ENCODE measurements at regions not wholly inside any gene's neighbourhood (a gene's known extent, or its start where the extent isn't known, plus 50 kb on each side); places are given as distances from the start of the nearest gene placed in this dataset.

- H3K4me1 Mint-ChIP-seq, result no peaks in the 10 kb centered on the region
- CTCF ChIA-PET, result no interaction called here
- Histone ChIP-seq H3K4me2 (replicated peaks; ENCODE audit: low read depth, low read length, poor library complexity, severe bottlenecking) (no peak overlapping the region), H3K9ac (ENCODE audit: low read length) (no peak overlapping the region), H3K36me3 (replicated peaks in 1 of 2; ENCODE audit: control extremely low read depth in 1 of 2, control insufficient read depth in 1 of 2, extremely low read depth in 1 of 2, insufficient read depth in 2 of 2, low read length in 1 of 2) (no peaks in the 10 kb centered on the region), H3K4me1 (ENCODE audit: control insufficient read depth in 2 of 2, insufficient read depth in 2 of 2, low read length in 2 of 2) (no peaks in the 10 kb centered on the region), H3K27ac (ENCODE audit: low read length in 2 of 2) (no peak overlapping the region), H3K4me3 (ENCODE audit: control extremely low read depth in 1 of 5, extremely low read depth in 1 of 5, insufficient read depth in 1 of 5, low read depth in 2 of 5, low read length in 4 of 5) (no peak overlapping the region), H3K79me2 (ENCODE audit: control insufficient read depth, insufficient read depth, low read length) (no peaks in the 10 kb centered on the region), H3K9me3 (ENCODE audit: control extremely low read depth in 1 of 3, control insufficient read depth in 2 of 3, insufficient read depth in 1 of 3, low read length in 2 of 3) (no peaks in the 10 kb centered on the region), H3K27me3 (replicated peaks in 1 of 4; ENCODE audit: control extremely low read depth in 1 of 4, control insufficient read depth in 3 of 4, insufficient read depth in 4 of 4, low read length in 3 of 4) (no peaks in the 10 kb centered on the region), H2AFZ (ENCODE audit: insufficient read depth, low read depth, low read length, poor library complexity, severe bottlenecking) (no peak overlapping the region), H4K20me1 (ENCODE audit: control insufficient read depth, insufficient read depth, low read length, poor library complexity, severe bottlenecking) (no peaks in the 10 kb centered on the region)
- H3K27me3 Mint-ChIP-seq, result no peaks in the 10 kb centered on the region
- H3K9me3 Mint-ChIP-seq (ENCODE audit: insufficient read depth), result no peaks in the 10 kb centered on the region
- TF ChIP-seq, protein P1, sequence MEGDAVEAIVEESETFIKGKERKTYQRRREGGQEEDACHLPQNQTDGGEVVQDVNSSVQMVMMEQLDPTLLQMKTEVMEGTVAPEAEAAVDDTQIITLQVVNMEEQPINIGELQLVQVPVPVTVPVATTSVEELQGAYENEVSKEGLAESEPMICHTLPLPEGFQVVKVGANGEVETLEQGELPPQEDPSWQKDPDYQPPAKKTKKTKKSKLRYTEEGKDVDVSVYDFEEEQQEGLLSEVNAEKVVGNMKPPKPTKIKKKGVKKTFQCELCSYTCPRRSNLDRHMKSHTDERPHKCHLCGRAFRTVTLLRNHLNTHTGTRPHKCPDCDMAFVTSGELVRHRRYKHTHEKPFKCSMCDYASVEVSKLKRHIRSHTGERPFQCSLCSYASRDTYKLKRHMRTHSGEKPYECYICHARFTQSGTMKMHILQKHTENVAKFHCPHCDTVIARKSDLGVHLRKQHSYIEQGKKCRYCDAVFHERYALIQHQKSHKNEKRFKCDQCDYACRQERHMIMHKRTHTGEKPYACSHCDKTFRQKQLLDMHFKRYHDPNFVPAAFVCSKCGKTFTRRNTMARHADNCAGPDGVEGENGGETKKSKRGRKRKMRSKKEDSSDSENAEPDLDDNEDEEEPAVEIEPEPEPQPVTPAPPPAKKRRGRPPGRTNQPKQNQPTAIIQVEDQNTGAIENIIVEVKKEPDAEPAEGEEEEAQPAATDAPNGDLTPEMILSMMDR (IDR thresholded peaks at IDR 0.05), result no peak
- no peak for TF ChIP-seq EZH2 (IDR thresholded peaks at IDR 0.05; ENCODE audit: borderline replicate concordance, insufficient read depth, low read depth, low read length, poor library complexity, severe bottlenecking)
- POLR2A ChIA-PET, result no interaction called here
- ATAC-seq (ENCODE audit: low read depth) (no peak), DNase-seq (no peak)
- H3K27ac Mint-ChIP-seq, result no peak overlapping the region
- intact Hi-C loops (cut with micrococcal nuclease), result no loop called here
- WGBS (ENCODE audit: insufficient coverage), result no CpG with 5 or more reads among the region's 1 CpG
- H3K4me3 Mint-ChIP-seq, result no peak overlapping the region
Observed at GRCh38 chr6:84929212-84929611, 164.8 kb upstream of the TBX18 start.

DNA sequence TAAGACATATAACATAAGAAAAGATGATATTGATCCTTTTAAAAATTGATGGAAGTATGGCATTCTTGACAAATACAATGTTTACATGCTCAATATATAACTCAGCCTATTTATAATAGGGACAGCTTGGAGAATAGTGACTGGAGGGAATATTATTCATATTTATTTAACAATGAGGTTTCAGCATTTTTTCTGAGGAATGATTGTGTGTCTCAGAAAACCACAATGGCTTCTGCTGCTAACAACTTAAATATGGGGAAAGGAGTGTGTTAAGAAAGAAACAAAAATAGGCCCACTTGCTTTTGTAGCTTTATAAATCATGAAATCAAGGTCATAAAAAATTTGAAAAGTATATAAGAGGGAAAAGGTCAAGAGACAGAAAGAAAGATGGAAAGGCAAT, 163.2 kb upstream of the TBX18 start:
- H3K36me3 ChIP-seq (replicated peaks in 1 of 2; ENCODE audit: control extremely low read depth in 1 of 2, control insufficient read depth in 1 of 2, extremely low read depth in 1 of 2, insufficient read depth in 2 of 2, low read length in 1 of 2), result no peaks in the 10 kb centered on the region
- no peaks in the 10 kb centered on the region for H3K4me1 Mint-ChIP-seq
- CTCF ChIA-PET, result no interaction called here
- no peak overlapping the region for H3K27ac Mint-ChIP-seq
- H3K27me3 Mint-ChIP-seq, result no peaks in the 10 kb centered on the region
- TF ChIP-seq, protein P1 (IDR thresholded peaks at IDR 0.05), result no peak
- no peak for TF ChIP-seq EZH2 (IDR thresholded peaks at IDR 0.05; ENCODE audit: borderline replicate concordance, insufficient read depth, low read depth, low read length, poor library complexity, severe bottlenecking)
- no peaks in the 10 kb centered on the region for H3K9me3 Mint-ChIP-seq (ENCODE audit: insufficient read depth)
- H4K20me1 ChIP-seq (ENCODE audit: control insufficient read depth, insufficient read depth, low read length, poor library complexity, severe bottlenecking), result no peaks in the 10 kb centered on the region
- H3K4me3 Mint-ChIP-seq, result no peak overlapping the region
- intact Hi-C loops (cut with micrococcal nuclease), result no loop called here
- POLR2A ChIA-PET, result no interaction called here
- H2AFZ ChIP-seq (ENCODE audit: insufficient read depth, low read depth, low read length, poor library complexity, severe bottlenecking), result no peak overlapping the region
- no peak overlapping the region for H3K9ac ChIP-seq (ENCODE audit: low read length)
- DNase-seq (no peak), ATAC-seq (ENCODE audit: low read depth) (no peak)
- no peaks in the 10 kb centered on the region for H3K9me3 ChIP-seq (ENCODE audit: control extremely low read depth in 1 of 3, control insufficient read depth in 2 of 3, insufficient read depth in 1 of 3, low read length in 2 of 3)
- no peak overlapping the region for H3K27ac ChIP-seq (ENCODE audit: low read length in 2 of 2)
- no peak overlapping the region for H3K4me3 ChIP-seq (ENCODE audit: control extremely low read depth in 1 of 5, extremely low read depth in 1 of 5, insufficient read depth in 1 of 5, low read depth in 2 of 5, low read length in 4 of 5)
- no peaks in the 10 kb centered on the region for H3K4me1 ChIP-seq (ENCODE audit: control insufficient read depth in 2 of 2, insufficient read depth in 2 of 2, low read length in 2 of 2)
- H3K27me3 ChIP-seq (replicated peaks in 1 of 4; ENCODE audit: control extremely low read depth in 1 of 4, control insufficient read depth in 3 of 4, insufficient read depth in 4 of 4, low read length in 3 of 4), result no peaks in the 10 kb centered on the region
- no peaks in the 10 kb centered on the region for H3K79me2 ChIP-seq (ENCODE audit: control insufficient read depth, insufficient read depth, low read length)
- no peak overlapping the region for H3K4me2 ChIP-seq (replicated peaks; ENCODE audit: low read depth, low read length, poor library complexity, severe bottlenecking)

Measured in B cell (primary cell).